SH-SY5Y (cell line): ENCODE measurements at regions not wholly inside any gene's neighbourhood (a gene's known extent, or its start where the extent isn't known, plus 50 kb on each side); places are given as distances from the start of the nearest gene placed in this dataset.

Source experiments
- GATA2 ChIP-seq: IDR thresholded peaks from 2 replicates; pipeline ENCODE4 v1.6.1; 2011; ENCODE audit warnings: mild to moderate bottlenecking, low read depth, low read length
- GATA3 ChIP-seq: IDR thresholded peaks from 2 replicates; pipeline ENCODE4 v1.6.1; 2011; ENCODE audit warnings: low read depth, mild to moderate bottlenecking, low read length, moderate library complexity

- TF ChIP-seq GATA2, result no peak
- no peak for TF ChIP-seq GATA3
Observed at GRCh38 chr1:56073206-56073605, 506.2 kb downstream of the PLPP3 start.
